Neural cell (in vitro differentiated cells): ENCODE measurements at regions not wholly inside any gene's neighbourhood (a gene's known extent, or its start where the extent isn't known, plus 50 kb on each side); places are given as distances from the start of the nearest gene placed in this dataset.

Experiments used
- CTCF ChIP-seq: fragments of 450-650 bp; IDR thresholded peaks from 2 replicates; pipeline ENCODE4 v1.5.1; 2014; ENCODE audit warnings: antibody characterized with exemption, mild to moderate bottlenecking, moderate library complexity; ENCODE audit not compliant: poor library complexity, severe bottlenecking
- EP300 ChIP-seq: fragments of 450-650 bp; conservative IDR thresholded peaks from 2 replicates; pipeline ENCODE4 v1.6.1; 2014; ENCODE audit warnings: antibody characterized with exemption, mild to moderate bottlenecking, moderate library complexity; ENCODE audit not compliant: poor library complexity, severe bottlenecking
- EZH2 ChIP-seq: fragments of 200-600, 300-800 bp; shearing (Covaris generic), sonication (generic); IDR thresholded peaks from 2 replicates; pipeline ENCODE4 v1.6.1; 2014; ENCODE audit warnings: antibody characterized with exemption, low read length, borderline replicate concordance, mild to moderate bottlenecking; ENCODE audit not compliant: insufficient read depth, poor library complexity, severe bottlenecking
- MXI1 ChIP-seq: fragments of 450-650 bp; conservative IDR thresholded peaks from 2 replicates; pipeline ENCODE4 v1.6.1; 2014; ENCODE audit warnings: antibody characterized with exemption, mild to moderate bottlenecking; ENCODE audit not compliant: poor library complexity, severe bottlenecking
- POLR2AphosphoS5 ChIP-seq: IDR thresholded peaks from 2 replicates; pipeline ENCODE4 v1.6.1; 2012
- RAD21 ChIP-seq: fragments of 450-650 bp; conservative IDR thresholded peaks from 2 replicates; pipeline ENCODE4 v1.6.1; 2014; ENCODE audit warnings: antibody characterized with exemption, mild to moderate bottlenecking, moderate library complexity
- REST ChIP-seq: IDR thresholded peaks from 2 replicates; pipeline ENCODE4 v1.6.1; 2012; ENCODE audit warnings: borderline replicate concordance
- TAF1 ChIP-seq: IDR thresholded peaks from 2 replicates; pipeline ENCODE4 v1.6.1; 2012; ENCODE audit warnings: low read depth

GRCh38 chr14:70254476-70254961, 65.8 kb upstream of the SLC8A3 start:
- TF ChIP-seq CTCF = no peak
- TF ChIP-seq POLR2AphosphoS5 = no peak
- no peak for TF ChIP-seq EZH2
- TF ChIP-seq MXI1 = no peak
- TF ChIP-seq RAD21 = no peak
- TF ChIP-seq EP300 = no peak
- TF ChIP-seq TAF1 = no peak
- no peak for TF ChIP-seq REST
